Natural killer cell (primary cell): ENCODE measurements at regions not wholly inside any gene's neighbourhood (a gene's known extent, or its start where the extent isn't known, plus 50 kb on each side); places are given as distances from the start of the nearest gene placed in this dataset.

Experiments used
- ATAC-seq, 3 donors: fragments of 150-1000 bp in 2 of 3; fragments of 200-7000 bp in 1 of 3; cut with Tn5 transposase; 1 replicate in 1 of 3; 2 replicates in 2 of 3; pipeline ENCODE4 v1.10.0; 2021; ENCODE audit warnings: mild to moderate bottlenecking in 2 of 3, moderate library complexity in 2 of 3
- DNase-seq, 2 donors: peaks; one replicate each; pipeline versions ENCODE4 v3.0.0 to v3.0.0-alpha.2; 2013 to 2021; ENCODE audit warnings: mixed read lengths in 1 of 2
- H3K27ac ChIP-seq: one replicate; pipeline ENCODE4 v1.5.1; 2013; ENCODE audit warnings: mild to moderate bottlenecking, low read length
- H3K27me3 ChIP-seq: one replicate; pipeline ENCODE4 v1.6.1; 2013; ENCODE audit warnings: low read length; ENCODE audit not compliant: control insufficient read depth, insufficient read depth
- H3K36me3 ChIP-seq: one replicate; pipeline ENCODE4 v1.6.1; 2013; ENCODE audit warnings: low read length; ENCODE audit not compliant: control insufficient read depth, insufficient read depth
- H3K4me1 ChIP-seq: one replicate; pipeline ENCODE4 v1.6.1; 2013; ENCODE audit warnings: low read length; ENCODE audit not compliant: control insufficient read depth, insufficient read depth
- H3K4me3 ChIP-seq: one replicate; pipeline ENCODE4 v1.5.1; 2013; ENCODE audit warnings: low read length
- H3K9me3 ChIP-seq: one replicate; pipeline ENCODE4 v1.6.1; 2013; ENCODE audit warnings: low read length; ENCODE audit not compliant: control insufficient read depth, insufficient read depth
- H3K27ac Mint-ChIP-seq, 2 donors: one replicate each; pipeline ENCODE4 v1.8.0; 2022; ENCODE audit warnings: mild to moderate bottlenecking in 2 of 2, mixed read lengths in 2 of 2, moderate library complexity in 1 of 2
- H3K27me3 Mint-ChIP-seq, 2 donors: one replicate each; pipeline ENCODE4 v1.8.0; 2022; ENCODE audit warnings: low read depth in 2 of 2, mixed read lengths in 2 of 2
- H3K36me3 Mint-ChIP-seq: one replicate; pipeline ENCODE4 v1.8.0; 2022; ENCODE audit warnings: mixed read lengths
- H3K4me1 Mint-ChIP-seq, 2 donors: one replicate each; pipeline ENCODE4 v1.8.0; 2022; ENCODE audit warnings: mixed read lengths in 2 of 2
- H3K4me3 Mint-ChIP-seq: one replicate; pipeline ENCODE4 v1.8.0; 2022; ENCODE audit warnings: mild to moderate bottlenecking, moderate library complexity, mixed read lengths
- H3K9me3 Mint-ChIP-seq, 2 donors: one replicate each; pipeline ENCODE4 v1.8.0; 2022; ENCODE audit warnings: mixed read lengths in 2 of 2
- CTCF ChIP-seq: fragments of 200-600 bp; IDR thresholded peaks from one replicate; pipeline ENCODE4 v1.8.0; 2022; ENCODE audit warnings: antibody characterized with exemption
- WGBS: methylation state at CpG from one replicate; pipeline ENCODE4 v1.1.7; 2013; ENCODE audit warnings: missing lambda C conversion rate; ENCODE audit not compliant: insufficient coverage; 5-methylcytosine and 5-hydroxymethylcytosine counted together
- intact Hi-C: fragments of 100-400 bp; cut with micrococcal nuclease; formaldehyde crosslinking; loops from one replicate; pipeline ENCODE4 v1.14.2; 2022

- 80% methylated on average over 1 of the region's 1 CpG for WGBS
- H3K9me3 ChIP-seq, result peaks cover 11% of the 10 kb centered on the region
- intact Hi-C loops, result no loop called here
- Mint-ChIP-seq H3K4me1 (no peaks in the 10 kb centered on the region), H3K27me3 (no peaks in the 10 kb centered on the region), H3K4me3 (no peak overlapping the region), H3K36me3 (no peaks in the 10 kb centered on the region), H3K27ac (no peak overlapping the region), H3K9me3 (peaks cover 15 to 16% of the 10 kb centered on the region in 2 donors)
- H3K4me3 ChIP-seq, result no peak overlapping the region
- H3K4me1 ChIP-seq, result no peaks in the 10 kb centered on the region
- DNase-seq (no peak), ATAC-seq (no peak)
- H3K27me3 ChIP-seq, result no peaks in the 10 kb centered on the region
- TF ChIP-seq CTCF, result no peak
- H3K36me3 ChIP-seq, result no peaks in the 10 kb centered on the region
- no peak overlapping the region for H3K27ac ChIP-seq
Measured at GRCh38 chr6:164523087-164523654, 786.2 kb downstream of the C6orf118 start.

- Mint-ChIP-seq H3K9me3 (peaks cover 16 to 17% of the 10 kb centered on the region in 2 donors), H3K4me1 (no peaks in the 10 kb centered on the region), H3K4me3 (no peak overlapping the region), H3K27ac (no peak overlapping the region), H3K27me3 (no peaks in the 10 kb centered on the region), H3K36me3 (no peaks in the 10 kb centered on the region)
- TF ChIP-seq CTCF, result no peak
- no peak overlapping the region for H3K4me3 ChIP-seq
- H3K27ac ChIP-seq, result no peak overlapping the region
- H3K9me3 ChIP-seq, result peaks cover 7% of the 10 kb centered on the region
- WGBS, result 89% methylated on average over 4 of the region's 4 CpGs
- no peak for ATAC-seq
- H3K27me3 ChIP-seq, result no peaks in the 10 kb centered on the region
- intact Hi-C loops, result no loop called here
- DNase-seq, result no peak
- H3K4me1 ChIP-seq, result no peaks in the 10 kb centered on the region
- no peaks in the 10 kb centered on the region for H3K36me3 ChIP-seq
Measured at GRCh38 chr6:164520916-164521315, 788.5 kb downstream of the C6orf118 start.

- no peak for TF ChIP-seq CTCF
- Mint-ChIP-seq H3K4me3 (no peak overlapping the region), H3K9me3 (peaks cover 7 to 13% of the 10 kb centered on the region in 2 donors), H3K27ac (no peak overlapping the region), H3K4me1 (no peaks in the 10 kb centered on the region), H3K36me3 (peaks cover 7% of the 10 kb centered on the region), H3K27me3 (no peaks in the 10 kb centered on the region)
- Histone ChIP-seq H3K9me3 (no peaks in the 10 kb centered on the region), H3K4me3 (no peak overlapping the region), H3K36me3 (no peaks in the 10 kb centered on the region), H3K4me1 (no peaks in the 10 kb centered on the region), H3K27me3 (no peaks in the 10 kb centered on the region), H3K27ac (no peak overlapping the region)
- ATAC-seq (no peak), DNase-seq (no peak)
- intact Hi-C loops, result no loop called here
- 52% methylated on average over 8 of the region's 8 CpGs for WGBS
Measured at GRCh38 chr6:164507206-164507940, 802.0 kb downstream of the C6orf118 start.

GRCh38 chr6:164505425-164505824, 804.0 kb downstream of the C6orf118 start:
- H3K27me3 ChIP-seq, result no peaks in the 10 kb centered on the region
- H3K36me3 ChIP-seq, result no peaks in the 10 kb centered on the region
- ATAC-seq, result no peak
- H3K9me3 Mint-ChIP-seq, result peaks cover 7 to 10% of the 10 kb centered on the region in 2 donors
- TF ChIP-seq CTCF, result no peak
- no peaks in the 10 kb centered on the region for H3K9me3 ChIP-seq
- H3K4me1 Mint-ChIP-seq, result no peaks in the 10 kb centered on the region
- WGBS, result 92% methylated on average over 4 of the region's 4 CpGs
- no peak overlapping the region for H3K27ac ChIP-seq
- H3K4me3 Mint-ChIP-seq, result no peak overlapping the region
- H3K27me3 Mint-ChIP-seq, result no peaks in the 10 kb centered on the region
- no peak overlapping the region for H3K4me3 ChIP-seq
- H3K36me3 Mint-ChIP-seq, result peaks cover 7% of the 10 kb centered on the region
- no peaks in the 10 kb centered on the region for H3K4me1 ChIP-seq
- no peak for DNase-seq
- no peak overlapping the region for H3K27ac Mint-ChIP-seq
- intact Hi-C loops, result no loop called here
